ENCODE measurements at regions not wholly inside any gene's neighbourhood (a gene's known extent, or its start where the extent isn't known, plus 50 kb on each side); places are given as distances from the start of the nearest gene placed in this dataset.

- Histone ChIP-seq H3K27me3 (ENCODE audit: insufficient read depth, low read depth, severe bottlenecking) (no peaks in the 10 kb centered on the region), H3K4me3 (ENCODE audit: low read depth, low read length) (no peak overlapping the region), H3K9me3 (ENCODE audit: severe bottlenecking) (no peaks in the 10 kb centered on the region), H3K27ac (no peak overlapping the region), H3K36me3 (no peaks in the 10 kb centered on the region)
- TF ChIP-seq, protein P1, sequence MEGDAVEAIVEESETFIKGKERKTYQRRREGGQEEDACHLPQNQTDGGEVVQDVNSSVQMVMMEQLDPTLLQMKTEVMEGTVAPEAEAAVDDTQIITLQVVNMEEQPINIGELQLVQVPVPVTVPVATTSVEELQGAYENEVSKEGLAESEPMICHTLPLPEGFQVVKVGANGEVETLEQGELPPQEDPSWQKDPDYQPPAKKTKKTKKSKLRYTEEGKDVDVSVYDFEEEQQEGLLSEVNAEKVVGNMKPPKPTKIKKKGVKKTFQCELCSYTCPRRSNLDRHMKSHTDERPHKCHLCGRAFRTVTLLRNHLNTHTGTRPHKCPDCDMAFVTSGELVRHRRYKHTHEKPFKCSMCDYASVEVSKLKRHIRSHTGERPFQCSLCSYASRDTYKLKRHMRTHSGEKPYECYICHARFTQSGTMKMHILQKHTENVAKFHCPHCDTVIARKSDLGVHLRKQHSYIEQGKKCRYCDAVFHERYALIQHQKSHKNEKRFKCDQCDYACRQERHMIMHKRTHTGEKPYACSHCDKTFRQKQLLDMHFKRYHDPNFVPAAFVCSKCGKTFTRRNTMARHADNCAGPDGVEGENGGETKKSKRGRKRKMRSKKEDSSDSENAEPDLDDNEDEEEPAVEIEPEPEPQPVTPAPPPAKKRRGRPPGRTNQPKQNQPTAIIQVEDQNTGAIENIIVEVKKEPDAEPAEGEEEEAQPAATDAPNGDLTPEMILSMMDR (IDR thresholded peaks at IDR 0.05; ENCODE audit: low read depth, low read length): no peak
- DNase-seq: no peak
Measured at GRCh38 chr1:229184066-229184465, 86.8 kb upstream of the RAB4A start.

DNA sequence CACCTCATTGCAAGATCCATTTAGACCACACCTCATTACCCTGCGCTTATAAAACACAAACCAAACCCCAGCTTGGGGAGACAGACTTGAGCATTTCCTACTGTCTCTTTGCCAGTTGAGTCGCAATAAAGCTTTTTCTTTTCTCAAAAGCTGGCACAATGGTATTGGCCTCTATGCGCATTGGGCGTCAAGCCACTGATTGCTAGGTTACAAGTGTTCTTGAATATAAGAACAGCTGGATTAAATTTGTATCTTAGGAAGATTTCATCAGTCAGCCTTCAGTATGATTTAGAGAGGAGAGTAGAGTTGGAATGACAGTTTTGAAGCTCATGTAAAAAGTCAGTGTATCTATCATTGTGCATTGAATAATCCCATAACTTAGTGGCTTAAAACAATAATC is 84.9 kb upstream of the RAB4A start:
- TF ChIP-seq, protein P1 (IDR thresholded peaks at IDR 0.05; ENCODE audit: low read depth, low read length): no peak
- Histone ChIP-seq H3K4me3 (ENCODE audit: low read depth, low read length) (no peak overlapping the region), H3K27ac (no peak overlapping the region), H3K9me3 (ENCODE audit: severe bottlenecking) (no peaks in the 10 kb centered on the region), H3K27me3 (ENCODE audit: insufficient read depth, low read depth, severe bottlenecking) (no peaks in the 10 kb centered on the region), H3K36me3 (no peaks in the 10 kb centered on the region)
- no peak for DNase-seq

- TF ChIP-seq, protein P1 (IDR thresholded peaks at IDR 0.05; ENCODE audit: low read depth, low read length): no peak
- Histone ChIP-seq H3K4me3 (ENCODE audit: low read depth, low read length) (no peak overlapping the region), H3K27me3 (ENCODE audit: insufficient read depth, low read depth, severe bottlenecking) (no peaks in the 10 kb centered on the region), H3K36me3 (no peaks in the 10 kb centered on the region), H3K9me3 (ENCODE audit: severe bottlenecking) (no peaks in the 10 kb centered on the region), H3K27ac (no peak overlapping the region)
- DNase-seq: no peak
Measured at GRCh38 chr1:229186373-229187056, 84.4 kb upstream of the RAB4A start.

DNA sequence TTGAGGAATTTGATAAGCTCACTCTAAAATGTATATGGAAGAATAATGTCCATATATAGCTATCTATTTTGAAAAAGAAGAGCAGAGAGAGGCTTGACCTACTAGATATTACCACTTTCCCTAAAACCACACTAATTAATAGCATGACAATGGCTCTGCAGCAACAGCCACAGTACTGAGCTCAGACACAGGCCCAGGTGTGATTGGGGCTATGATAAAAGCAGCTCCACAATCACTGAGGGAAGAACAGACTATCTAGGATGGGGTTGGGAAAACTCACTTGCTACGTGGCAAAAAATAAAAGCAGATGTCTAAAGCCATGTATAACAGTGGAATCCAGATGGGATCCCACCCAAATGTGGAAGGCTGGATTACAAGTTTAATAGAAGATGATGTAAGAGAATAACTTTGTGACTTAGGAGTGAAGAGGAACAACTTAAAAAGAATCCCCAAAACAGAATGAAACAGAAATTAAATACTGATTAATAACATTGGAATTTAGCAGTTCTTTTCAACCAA is 80.8 kb upstream of the RAB4A start:
- Histone ChIP-seq H3K27me3 (ENCODE audit: insufficient read depth, low read depth, severe bottlenecking) (no peaks in the 10 kb centered on the region), H3K9me3 (ENCODE audit: severe bottlenecking) (no peaks in the 10 kb centered on the region), H3K4me3 (ENCODE audit: low read depth, low read length) (no peak overlapping the region), H3K36me3 (no peaks in the 10 kb centered on the region), H3K27ac (no peak overlapping the region)
- TF ChIP-seq, protein P1 (IDR thresholded peaks at IDR 0.05; ENCODE audit: low read depth, low read length): no peak
- no peak for DNase-seq

DNA sequence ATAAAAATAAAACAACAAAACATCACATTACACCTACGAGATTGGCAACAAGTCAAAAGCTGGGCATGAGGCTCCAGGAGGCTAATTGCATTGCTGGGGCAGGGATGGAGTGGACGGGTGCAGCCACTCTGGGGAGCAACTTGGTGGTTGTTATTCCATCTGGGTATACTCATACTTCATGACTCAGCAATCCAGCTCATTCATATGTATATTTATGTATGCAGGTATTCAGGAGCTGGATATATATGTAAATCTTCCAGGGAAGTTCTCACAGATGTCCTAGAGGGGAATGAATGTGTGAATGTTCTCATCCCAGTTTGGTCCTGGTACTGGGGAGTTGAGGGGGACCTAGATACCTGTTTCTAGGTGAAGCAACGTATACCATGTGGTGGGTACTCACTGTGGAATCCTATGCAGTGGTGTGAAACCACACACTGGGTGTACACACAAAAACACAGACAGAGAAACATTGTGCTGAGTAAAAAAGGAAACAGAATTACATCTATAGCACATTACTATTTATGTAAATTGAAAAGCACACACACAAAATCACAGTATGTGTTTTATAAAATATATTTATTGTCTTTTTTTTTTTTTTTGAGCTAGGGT is 79.7 kb upstream of the RAB4A start:
- no peak overlapping the region for H3K27ac ChIP-seq
- no peak for DNase-seq
- TF ChIP-seq, protein P1 (IDR thresholded peaks at IDR 0.05; ENCODE audit: low read depth, low read length): no peak

More for the DNA sequence above, 79.7 kb upstream of the RAB4A start:
- H3K27me3 ChIP-seq (ENCODE audit: insufficient read depth, low read depth, severe bottlenecking): no peaks in the 10 kb centered on the region
- no peak overlapping the region for H3K4me3 ChIP-seq (ENCODE audit: low read depth, low read length)
- H3K36me3 ChIP-seq: no peaks in the 10 kb centered on the region
- no peaks in the 10 kb centered on the region for H3K9me3 ChIP-seq (ENCODE audit: severe bottlenecking)
